Motor neuron (in vitro differentiated cells): ENCODE measurements at regions not wholly inside any gene's neighbourhood (a gene's known extent, or its start where the extent isn't known, plus 50 kb on each side); places are given as distances from the start of the nearest gene placed in this dataset.
"Not testable (repeated sequence)": the region's sequence is repeated elsewhere in the genome, so short reads cannot be mapped to it uniquely, and the experiment has no call there.

Experiments
- ATAC-seq, 8 experiments: fragments of 200-7000 bp; cut with Tn5 transposase; replicated peaks in 6 of 8; 2 replicates each; pipeline ENCODE4 v1.8.0; 2021; ENCODE audit warnings: mild to moderate bottlenecking in 8 of 8, moderate library complexity in 8 of 8
- H3K27ac ChIP-seq, 2 donors: fragments of 250-450 bp; sonication (Bioruptor Pico); 2 replicates each; pipeline ENCODE4 v1.9.0; 2021; ENCODE audit warnings: antibody characterized with exemption in 2 of 2, mild to moderate bottlenecking in 2 of 2, moderate library complexity in 1 of 2
- H3K4me1 ChIP-seq, 2 donors: fragments of 250-450 bp; sonication (Bioruptor Pico); replicated peaks in 1 of 2; 2 replicates each; pipeline ENCODE4 v1.6.1; 2021; ENCODE audit warnings: antibody characterized with exemption in 2 of 2, mild to moderate bottlenecking in 2 of 2, moderate library complexity in 1 of 2
- H3K4me3 ChIP-seq, 5 donors: fragments of 250-450 bp; sonication (Bioruptor Pico); 2 replicates each; pipeline ENCODE4 v1.9.0; 2021; ENCODE audit warnings: antibody characterized with exemption in 5 of 5, mild to moderate bottlenecking in 5 of 5, moderate library complexity in 4 of 5
- WGBS, 10 experiments: fragments of 450-650 bp; shearing (Covaris generic); methylation state at CpG; one replicate each; pipeline ENCODE4 v1.0.0; 2022; 5-methylcytosine and 5-hydroxymethylcytosine counted together
- in situ Hi-C, 9 experiments: fragments of 400-800 bp; cut with MboI; loops; one replicate each; pipeline ENCODE4 v1.15.0; 2021; ENCODE audit warnings: low sequenced_read_pairs in 9 of 9, low pct_unique_long_range_greater_than_20kb in 2 of 9; ENCODE audit not compliant: unreplicated experiment in 9 of 9

GRCh38 chr7:85285527-85285926, 98.7 kb upstream of the SEMA3D start:
- H3K4me3 ChIP-seq, result no peak overlapping the region
- WGBS, 10 experiments, result 0 to 80% (median 40%) methylated on average over 1 of the region's 1 CpG; no CpG with 5 or more reads in 3 of the 10 experiments
- peak in 1 of 8 experiments; percentile 12 for ATAC-seq
- no peak overlapping the region for H3K27ac ChIP-seq
- peaks cover 0 to 2% of the 10 kb centered on the region in 2 donors for H3K4me1 ChIP-seq
- in situ Hi-C loops, result no loop called here

GRCh38 chr7:85275204-85275603, 88.3 kb upstream of the SEMA3D start:
- H3K4me1 ChIP-seq, result peaks cover 0 to 16% of the 10 kb centered on the region in 2 donors
- 0 to 94% (median 57%) methylated on average over 1 to 5 of the region's 5 CpGs; no CpG with 5 or more reads in 1 of the 10 experiments for WGBS, 10 experiments
- in situ Hi-C loops, result no loop called here
- no peak for ATAC-seq
- H3K27ac ChIP-seq, result no peak overlapping the region
- H3K4me3 ChIP-seq, result no peak overlapping the region

GRCh38 chr7:85274454-85274853, 87.6 kb upstream of the SEMA3D start:
- 0 to 60% (median 19%) methylated on average over 1 of the region's 1 CpG; no CpG with 5 or more reads in 4 of the 10 experiments for WGBS, 10 experiments
- H3K4me3 ChIP-seq, result no peak overlapping the region
- H3K4me1 ChIP-seq, result peaks cover 0 to 16% of the 10 kb centered on the region in 2 donors
- peak in 2 of 8 experiments; percentile 53 to 61 for ATAC-seq
- in situ Hi-C loops, result no loop called here
- no peak overlapping the region for H3K27ac ChIP-seq

GRCh38 chr7:85262891-85263290, 76.0 kb upstream of the SEMA3D start:
- 15 to 100% (median 70%) methylated on average over 1 to 6 of the region's 6 CpGs for WGBS, 10 experiments
- Histone ChIP-seq H3K27ac (no peak overlapping the region), H3K4me1 (no peaks in the 10 kb centered on the region), H3K4me3 (no peak overlapping the region)
- no peak for ATAC-seq
- in situ Hi-C loops, result no loop called here

GRCh38 chr7:85261336-85261735, 74.5 kb upstream of the SEMA3D start:
- no peak overlapping the region for H3K4me3 ChIP-seq
- no peaks in the 10 kb centered on the region for H3K4me1 ChIP-seq
- in situ Hi-C loops, result no loop called here
- H3K27ac ChIP-seq, result no peak overlapping the region
- 20 to 100% (median 83%) methylated on average over 1 to 2 of the region's 2 CpGs; no CpG with 5 or more reads in 2 of the 10 experiments for WGBS, 10 experiments
- peak in 3 of 8 experiments; percentile 22 to 62 (median 45) for ATAC-seq

GRCh38 chr7:85249787-85250186, 62.9 kb upstream of the SEMA3D start:
- in situ Hi-C loops, ATAC-seq, H3K27ac ChIP-seq, H3K4me1 ChIP-seq, H3K4me3 ChIP-seq: not testable (repeated sequence)
- WGBS, 10 experiments, result 50 to 100% (median 91%) methylated on average over 1 to 7 of the region's 19 CpGs; no CpG with 5 or more reads in 1 of the 10 experiments

GRCh38 chr7:85239109-85239508, 52.3 kb upstream of the SEMA3D start:
- H3K27ac ChIP-seq, result no peak overlapping the region
- peak in 2 of 8 experiments; percentile 60 to 72 for ATAC-seq
- H3K4me1 ChIP-seq, result no peaks in the 10 kb centered on the region
- in situ Hi-C loops, result no loop called here
- no peak overlapping the region for H3K4me3 ChIP-seq
- WGBS, 10 experiments, result 0 to 94% (median 76%) methylated on average over 1 to 4 of the region's 4 CpGs; no CpG with 5 or more reads in 1 of the 10 experiments

GRCh38 chr7:85237721-85238120, 50.9 kb upstream of the SEMA3D start:
- 44 to 100% (median 94%) methylated on average over 2 to 4 of the region's 4 CpGs for WGBS, 10 experiments
- in situ Hi-C loops, result no loop called here
- no peak overlapping the region for H3K4me3 ChIP-seq
- H3K27ac ChIP-seq, result no peak overlapping the region
- H3K4me1 ChIP-seq, result no peaks in the 10 kb centered on the region
- no peak for ATAC-seq
